ENCODE measurements at regions not wholly inside any gene's neighbourhood (a gene's known extent, or its start where the extent isn't known, plus 50 kb on each side); places are given as distances from the start of the nearest gene placed in this dataset.
"Not testable (repeated sequence)": the region's sequence is repeated elsewhere in the genome, so short reads cannot be mapped to it uniquely, and the experiment has no call there.

DNA sequence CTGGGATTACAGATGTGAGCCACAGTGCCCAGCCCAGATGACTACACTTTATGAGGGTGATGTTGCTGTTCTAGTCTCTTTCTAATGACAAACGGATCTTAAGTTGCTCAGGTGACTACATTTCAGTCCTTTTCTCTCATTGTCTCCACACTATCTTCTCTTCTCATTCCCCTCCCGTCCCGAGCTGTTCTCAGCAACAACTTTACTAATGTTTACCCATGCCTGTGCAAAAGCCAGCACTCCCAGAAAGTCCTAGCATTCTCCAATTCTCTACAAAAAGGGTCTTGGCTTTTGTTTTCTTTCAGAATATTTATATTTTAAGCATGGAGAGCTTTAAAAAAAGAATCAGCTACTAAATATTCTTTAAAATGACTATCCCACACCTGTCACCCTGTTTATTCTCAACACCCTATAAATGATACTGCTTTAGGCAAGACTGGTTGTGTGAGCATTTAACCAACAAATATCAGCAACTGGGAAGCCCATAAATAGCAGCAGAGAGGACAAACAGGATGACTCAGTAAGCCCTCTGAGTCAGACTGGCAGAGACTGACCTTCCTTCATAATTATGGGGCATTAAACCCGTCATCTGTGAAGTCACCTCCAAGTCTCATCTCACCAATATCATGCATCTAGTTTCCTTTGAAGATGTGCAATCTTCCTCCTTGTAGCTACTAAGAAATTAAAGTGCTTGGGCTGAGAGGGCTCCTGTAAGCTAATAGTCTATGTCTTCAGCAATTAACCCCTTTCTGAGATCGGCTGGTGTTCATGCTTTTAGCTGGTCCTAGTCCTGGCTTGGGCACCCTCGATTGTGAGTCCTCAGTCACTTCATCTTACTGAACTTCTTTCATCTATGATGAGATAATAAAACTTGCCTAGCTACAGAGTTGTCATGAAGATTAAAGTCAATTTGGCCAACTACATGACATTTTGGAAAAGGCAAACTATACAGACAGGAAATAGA lies 72.6 kb upstream of the KIF2A start:
- TF ChIP-seq, protein P1, sequence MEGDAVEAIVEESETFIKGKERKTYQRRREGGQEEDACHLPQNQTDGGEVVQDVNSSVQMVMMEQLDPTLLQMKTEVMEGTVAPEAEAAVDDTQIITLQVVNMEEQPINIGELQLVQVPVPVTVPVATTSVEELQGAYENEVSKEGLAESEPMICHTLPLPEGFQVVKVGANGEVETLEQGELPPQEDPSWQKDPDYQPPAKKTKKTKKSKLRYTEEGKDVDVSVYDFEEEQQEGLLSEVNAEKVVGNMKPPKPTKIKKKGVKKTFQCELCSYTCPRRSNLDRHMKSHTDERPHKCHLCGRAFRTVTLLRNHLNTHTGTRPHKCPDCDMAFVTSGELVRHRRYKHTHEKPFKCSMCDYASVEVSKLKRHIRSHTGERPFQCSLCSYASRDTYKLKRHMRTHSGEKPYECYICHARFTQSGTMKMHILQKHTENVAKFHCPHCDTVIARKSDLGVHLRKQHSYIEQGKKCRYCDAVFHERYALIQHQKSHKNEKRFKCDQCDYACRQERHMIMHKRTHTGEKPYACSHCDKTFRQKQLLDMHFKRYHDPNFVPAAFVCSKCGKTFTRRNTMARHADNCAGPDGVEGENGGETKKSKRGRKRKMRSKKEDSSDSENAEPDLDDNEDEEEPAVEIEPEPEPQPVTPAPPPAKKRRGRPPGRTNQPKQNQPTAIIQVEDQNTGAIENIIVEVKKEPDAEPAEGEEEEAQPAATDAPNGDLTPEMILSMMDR (IDR thresholded peaks at IDR 0.05) = not testable (repeated sequence)
- not testable (repeated sequence) for TF ChIP-seq POLR2A (IDR thresholded peaks at IDR 0.05)
